A549 (cell line): ENCODE measurements at regions not wholly inside any gene's neighbourhood (a gene's known extent, or its start where the extent isn't known, plus 50 kb on each side); places are given as distances from the start of the nearest gene placed in this dataset.

Experiments
- ATAC-seq, 2 experiments: fragments of 200-7000 bp in 1 of 2; fragments of >200 bp in 1 of 2; cut with Nextera tagmentation in 1 of 2; cut with Tn5 transposase in 1 of 2; 3 replicates each; pipeline versions ENCODE4 v1.8.0 to v1.9.1; 2018 to 2020; ENCODE audit warnings: mild to moderate bottlenecking in 1 of 2, moderate library complexity in 1 of 2
- CTCF ChIA-PET: fragments of 300-600 bp; sonication (Branson Sonifier 250); formaldehyde crosslinking; extraction: SDS; loops from one replicate; lab custom pipeline; 2021; ENCODE audit warnings: antibody characterized with exemption, inconsistent platforms; lab: Yijun Ruan, JAX
- POLR2A ChIA-PET: fragments of 350-600 bp; formaldehyde crosslinking; extraction: SDS; loops from one replicate; lab custom pipeline; 2021; ENCODE audit warnings: antibody characterized with exemption, inconsistent platforms; lab: Yijun Ruan, JAX
- DNase-seq, 2 experiments: peaks; one replicate each; pipeline versions ENCODE4 v3.0.0 to v3.0.0-alpha.2; 2011 to 2016; ENCODE audit warnings: low read depth in 1 of 2, low spot score in 1 of 2
- FAIRE-seq: peaks from 2 replicates; lab custom pipeline; 2011; peaks lifted over from hg19 to GRCh38; lab: Jason Lieb, UNC
- H3K27ac ChIP-seq, 2 experiments: fragments of >200 bp; sonication (Bioruptor Twin); formaldehyde crosslinking; 3 replicates each; pipeline ENCODE4 v1.5.1; 2016 to 2017
- H3K4me1 ChIP-seq: fragments of >200 bp; sonication (Bioruptor Twin); formaldehyde crosslinking; 3 replicates; pipeline ENCODE4 v1.6.1; 2016
- H3K4me2 ChIP-seq: fragments of >200 bp; sonication (Bioruptor Twin); formaldehyde crosslinking; 3 replicates; pipeline ENCODE4 v1.6.1; 2016
- H3K4me3 ChIP-seq: fragments of >200 bp; sonication (Bioruptor Twin); formaldehyde crosslinking; 3 replicates; pipeline ENCODE4 v1.5.1; 2016
- H3K9me3 ChIP-seq: fragments of >200 bp; sonication (Bioruptor Twin); formaldehyde crosslinking; 3 replicates; pipeline ENCODE4 v1.6.1; 2016
- BCL3 ChIP-seq: fragments of >200 bp; sonication (Bioruptor Twin); formaldehyde crosslinking; IDR thresholded peaks from 3 replicates; pipeline ENCODE4 v1.6.1; 2016
- BHLHE40 ChIP-seq: IDR thresholded peaks from 2 replicates; pipeline ENCODE4 v1.6.1; 2012; ENCODE audit warnings: low read depth, low read length, inconsistent platforms
- CBX2 ChIP-seq: fragments of 200-600 bp; sonication (generic); IDR thresholded peaks from 2 replicates; pipeline ENCODE4 v1.6.1; 2016; ENCODE audit warnings: low read depth, mild to moderate bottlenecking, borderline replicate concordance
- CEBPB ChIP-seq, 2 experiments: fragments of >200 bp in 1 of 2; sonication (Bioruptor Twin) in 1 of 2; formaldehyde crosslinking in 1 of 2; IDR thresholded peaks; 2 replicates each; pipeline ENCODE4 v1.6.1; 2012 to 2016
- EHF ChIP-seq: fragments of 250-450 bp; sonication (Bioruptor Pico); IDR thresholded peaks from 2 replicates; pipeline ENCODE4 v1.5.0; 2020; ENCODE audit warnings: mild to moderate bottlenecking
- ESRRA ChIP-seq: fragments of 150-350 bp; IDR thresholded peaks from 2 replicates; pipeline ENCODE4 v1.6.1; 2014; ENCODE audit warnings: mild to moderate bottlenecking, low read length, borderline replicate concordance
- FOSL2 ChIP-seq, 2 experiments: fragments of 450-650 bp in 1 of 2; fragments of >200 bp in 1 of 2; sonication (Bioruptor Twin) in 1 of 2; formaldehyde crosslinking; IDR thresholded peaks; 2 replicates each; pipeline versions ENCODE4 v1.5.0 to v1.6.1; 2016 to 2020; ENCODE audit warnings: mild to moderate bottlenecking in 1 of 2, moderate library complexity in 1 of 2
- HEYL ChIP-seq: fragments of 250-450 bp; sonication (Bioruptor Pico); IDR thresholded peaks from 2 replicates; pipeline ENCODE4 v1.8.0; 2021; ENCODE audit warnings: mild to moderate bottlenecking, moderate library complexity
- HOXB13 ChIP-seq: fragments of 250-450 bp; sonication (Bioruptor Pico); IDR thresholded peaks from 2 replicates; pipeline ENCODE4 v1.5.0; 2020; ENCODE audit warnings: low read depth, mild to moderate bottlenecking, moderate library complexity
- JUN ChIP-seq, 2 experiments: fragments of >200 bp; sonication (Bioruptor Twin); formaldehyde crosslinking; IDR thresholded peaks; 2 replicates in 1 of 2; 3 replicates in 1 of 2; pipeline ENCODE4 v1.6.1; 2016 to 2017
- KDM1A ChIP-seq: fragments of 200-600 bp; sonication (generic); IDR thresholded peaks from 2 replicates; pipeline ENCODE4 v1.6.1; 2016; ENCODE audit warnings: low read depth, mild to moderate bottlenecking
- MYC ChIP-seq: IDR thresholded peaks from 2 replicates; pipeline ENCODE4 v1.6.1; 2012; ENCODE audit warnings: mild to moderate bottlenecking, inconsistent platforms, low read length, improper control_type of control experiment, borderline replicate concordance
- NFE2L2 ChIP-seq: fragments of 150-350 bp; conservative IDR thresholded peaks from 2 replicates; pipeline ENCODE4 v1.6.1; 2014; ENCODE audit warnings: low read length
- NR3C1 ChIP-seq: fragments of >200 bp; sonication (Bioruptor Twin); formaldehyde crosslinking; IDR thresholded peaks from 3 replicates; pipeline ENCODE4 v1.6.1; 2017
- PBX3 ChIP-seq: IDR thresholded peaks from 2 replicates; pipeline ENCODE4 v1.6.1; 2012
- PHF8 ChIP-seq: fragments of 200-600 bp; sonication (generic); IDR thresholded peaks from 2 replicates; pipeline ENCODE4 v1.6.1; 2016; ENCODE audit warnings: low read depth, mild to moderate bottlenecking, antibody characterized with exemption, moderate library complexity, borderline replicate concordance
- POLR2A ChIP-seq: IDR thresholded peaks from 2 replicates; pipeline ENCODE4 v1.6.1; 2012; ENCODE audit warnings: mild to moderate bottlenecking, low read length
- POLR2AphosphoS2 ChIP-seq: conservative IDR thresholded peaks from 2 replicates; pipeline ENCODE4 v1.6.1; 2012; ENCODE audit warnings: low read length, improper control_type of control experiment, inconsistent platforms
- RAD21 ChIP-seq, 2 experiments: fragments of >200 bp in 1 of 2; sonication (Bioruptor Twin) in 1 of 2; formaldehyde crosslinking in 1 of 2; IDR thresholded peaks in 1 of 2; conservative IDR thresholded peaks in 1 of 2; 2 replicates in 1 of 2; 3 replicates in 1 of 2; pipeline ENCODE4 v1.6.1; 2012 to 2018; ENCODE audit warnings: inconsistent platforms in 1 of 2
- RCOR1 ChIP-seq: fragments of 150-350 bp; IDR thresholded peaks from 2 replicates; pipeline ENCODE4 v1.6.1; 2014; ENCODE audit warnings: antibody characterized with exemption, low read length, low read depth
- RFX5 ChIP-seq: fragments of 450-650 bp; IDR thresholded peaks from 2 replicates; pipeline ENCODE4 v1.7.1; 2014; ENCODE audit warnings: antibody characterized with exemption, mild to moderate bottlenecking, moderate library complexity
- SMC3 ChIP-seq: fragments of >200 bp; sonication (Bioruptor Twin); formaldehyde crosslinking; IDR thresholded peaks from 3 replicates; pipeline ENCODE4 v1.6.1; 2018; ENCODE audit warnings: inconsistent platforms
- TFCP2L1 ChIP-seq: fragments of 250-450 bp; sonication (Bioruptor Pico); IDR thresholded peaks from 2 replicates; pipeline ENCODE4 v1.5.0; 2021; ENCODE audit warnings: mild to moderate bottlenecking
- ZFP36 ChIP-seq: fragments of 450-650 bp; IDR thresholded peaks from 2 replicates; pipeline ENCODE4 v1.6.1; 2014; ENCODE audit warnings: borderline replicate concordance; ENCODE audit not compliant: partially characterized antibody
- ZNF302 ChIP-seq: fragments of 250-450 bp; sonication (Bioruptor Pico); IDR thresholded peaks from 2 replicates; pipeline ENCODE4 v1.9.0; 2021; ENCODE audit warnings: inconsistent platforms, mild to moderate bottlenecking, moderate library complexity
- WGBS: methylation state at CpG from one replicate; pipeline ENCODE4 v1.1.6; 2017; ENCODE audit errors: missing lambda C conversion rate; 5-methylcytosine and 5-hydroxymethylcytosine counted together
- TF ChIP-seq, protein P1 (sequence below): IDR thresholded peaks from 2 replicates; pipeline ENCODE4 v1.6.1; 2012
- TF ChIP-seq, protein P2 (sequence below): fragments of 450-650 bp; IDR thresholded peaks from 2 replicates; pipeline ENCODE4 v1.6.1; 2014; ENCODE audit warnings: antibody characterized with exemption

DNA sequence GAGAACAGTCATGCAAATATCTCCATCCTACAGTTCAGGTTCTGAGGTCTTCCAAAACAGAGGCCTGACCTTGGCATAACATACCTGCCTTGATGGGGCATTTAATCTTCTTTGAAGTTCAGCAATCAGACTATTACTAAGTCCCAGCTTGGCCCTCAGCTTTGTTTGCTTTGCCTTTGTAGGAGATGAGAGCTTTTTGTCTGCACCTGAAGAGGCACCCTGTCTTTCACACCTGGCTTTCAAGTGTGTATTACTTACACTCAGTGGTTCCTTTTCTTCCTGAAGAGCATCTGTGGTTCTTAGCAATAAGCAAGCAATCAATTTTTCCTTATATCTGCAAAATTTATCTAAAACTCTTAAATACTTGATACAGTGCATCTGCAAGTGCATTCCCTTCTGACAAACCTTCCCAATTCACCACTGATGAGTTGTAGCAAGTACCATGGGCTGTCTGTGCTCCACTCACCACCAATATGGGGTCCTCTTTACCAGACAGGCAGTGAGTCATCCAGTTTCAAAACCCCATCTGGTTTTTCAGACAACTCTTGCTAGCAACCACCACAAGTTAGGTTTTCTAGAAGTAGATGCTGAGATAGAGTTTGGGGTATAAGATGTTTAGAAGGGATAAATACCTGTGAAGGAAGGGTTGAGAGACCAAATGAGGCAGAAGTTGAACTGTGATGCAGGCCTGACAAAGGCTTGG is 100.2 kb downstream of the HINT1 start:
- POLR2A ChIA-PET = no interaction called here
- FAIRE-seq (no peak), ATAC-seq (no peak), DNase-seq (no peak)
- no peaks in the 10 kb centered on the region for H3K9me3 ChIP-seq
- no peak overlapping the region for H3K4me3 ChIP-seq
- no peak overlapping the region for H3K4me2 ChIP-seq
- H3K4me1 ChIP-seq = no peaks in the 10 kb centered on the region
- no peak overlapping the region for H3K27ac ChIP-seq
- CTCF ChIA-PET = no interaction called here
- TF ChIP-seq RAD21 (conservative IDR thresholded peaks at IDR 0.05 in 1 of 2, IDR thresholded peaks at IDR 0.05 in 1 of 2) = no peak
- no peak for TF ChIP-seq BCL3
- no peak for TF ChIP-seq EHF (CRISPR knock-in tag)
- no peak for TF ChIP-seq HEYL (CRISPR knock-in tag)

GRCh38 chr5:131042021-131042789 is 122.9 kb downstream of the HINT1 start:
- POLR2A ChIA-PET = no interaction called here
- CTCF ChIA-PET = no interaction called here

GRCh38 chr5:131023498-131023865 is 141.6 kb downstream of the HINT1 start:
- no peak for FAIRE-seq
- no peak overlapping the region for H3K4me2 ChIP-seq
- H3K4me1 ChIP-seq = no peaks in the 10 kb centered on the region
- no peak for ATAC-seq
- no peak overlapping the region for H3K27ac ChIP-seq
- CTCF ChIA-PET = interaction anchor here (0.7 kb wide), 1 partner anchor 1190 kb away, joined by 3 read pairs; no protein-coding TSS in a partner anchor
- H3K4me3 ChIP-seq = no peak overlapping the region
- TF ChIP-seq, protein P1, sequence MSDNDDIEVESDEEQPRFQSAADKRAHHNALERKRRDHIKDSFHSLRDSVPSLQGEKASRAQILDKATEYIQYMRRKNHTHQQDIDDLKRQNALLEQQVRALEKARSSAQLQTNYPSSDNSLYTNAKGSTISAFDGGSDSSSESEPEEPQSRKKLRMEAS = no peak
- no peak for TF ChIP-seq CEBPB (IDR thresholded peaks at IDR 0.05)
- TF ChIP-seq CBX2 = no peak
- no peak for TF ChIP-seq ESRRA
- no peak for TF ChIP-seq HOXB13 (CRISPR knock-in tag)
- TF ChIP-seq RFX5 = no peak
- no peak for TF ChIP-seq PHF8
- no peak for TF ChIP-seq BCL3
- no peak for TF ChIP-seq MYC
- no peak for TF ChIP-seq RCOR1
- no peak for TF ChIP-seq JUN (IDR thresholded peaks at IDR 0.05)
- no peak for TF ChIP-seq BHLHE40
- TF ChIP-seq FOSL2 (IDR thresholded peaks at IDR 0.05) = no peak
- no peak for TF ChIP-seq FOSL2 (CRISPR knock-in tag; IDR thresholded peaks at IDR 0.05)
- no peak for TF ChIP-seq NR3C1
- TF ChIP-seq PBX3 = no peak
- no peak for TF ChIP-seq KDM1A
- TF ChIP-seq POLR2A = no peak
- TF ChIP-seq, protein P2, sequence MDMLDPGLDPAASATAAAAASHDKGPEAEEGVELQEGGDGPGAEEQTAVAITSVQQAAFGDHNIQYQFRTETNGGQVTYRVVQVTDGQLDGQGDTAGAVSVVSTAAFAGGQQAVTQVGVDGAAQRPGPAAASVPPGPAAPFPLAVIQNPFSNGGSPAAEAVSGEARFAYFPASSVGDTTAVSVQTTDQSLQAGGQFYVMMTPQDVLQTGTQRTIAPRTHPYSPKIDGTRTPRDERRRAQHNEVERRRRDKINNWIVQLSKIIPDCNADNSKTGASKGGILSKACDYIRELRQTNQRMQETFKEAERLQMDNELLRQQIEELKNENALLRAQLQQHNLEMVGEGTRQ = no peak
- TF ChIP-seq POLR2AphosphoS2 = no peak
- TF ChIP-seq NFE2L2 = no peak
- TF ChIP-seq, all 56 proteins: peak for 0
- H3K9me3 ChIP-seq = no peaks in the 10 kb centered on the region
- POLR2A ChIA-PET = no interaction called here
- no peak for DNase-seq
- WGBS = 76% methylated on average over 2 of the region's 2 CpGs

More at GRCh38 chr5:131042021-131042789, 122.9 kb downstream of the HINT1 start:
- Histone ChIP-seq H3K4me3 (no peak overlapping the region), H3K4me1 (no peaks in the 10 kb centered on the region), H3K27ac (no peak overlapping the region), H3K9me3 (no peaks in the 10 kb centered on the region), H3K4me2 (no peak overlapping the region)
- DNase-seq (no peak), FAIRE-seq (no peak), ATAC-seq (no peak)
- TF ChIP-seq KDM1A (no peak), ZNF302 (CRISPR knock-in tag) (no peak), MYC (no peak), TFCP2L1 (CRISPR knock-in tag) (no peak), SMC3 (no peak), ZFP36 (no peak), RCOR1 (no peak), JUN (IDR thresholded peaks at IDR 0.05) (no peak)
- 19% methylated on average over 2 of the region's 2 CpGs for WGBS
